ENCODE measurements at regions not wholly inside any gene's neighbourhood (a gene's known extent, or its start where the extent isn't known, plus 50 kb on each side); places are given as distances from the start of the nearest gene placed in this dataset.

DNA sequence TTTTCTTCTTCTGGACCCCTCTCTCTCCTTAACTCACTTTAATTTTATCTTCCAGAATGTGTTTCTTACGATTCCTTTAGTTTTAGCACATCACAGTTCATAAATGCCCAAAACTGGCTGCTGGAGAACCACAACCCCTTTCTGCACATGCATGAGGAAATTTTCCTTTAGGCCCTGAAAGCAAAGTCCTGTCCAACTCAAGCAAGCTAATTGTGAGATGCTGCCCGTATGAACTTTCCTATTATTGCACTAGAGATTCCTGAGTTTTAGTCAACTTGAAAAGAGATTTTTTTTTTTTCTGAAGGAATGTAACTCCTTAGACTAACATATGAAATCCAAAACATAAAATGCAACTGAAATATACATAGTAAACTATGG is 52.1 kb upstream of the DAB2 start:
- no peak for DNase-seq (ENCODE audit: low spot score)
- CTCF ChIA-PET: interaction anchor here (1.0 kb wide), 2 partner anchors 13 to 50 kb away, joined by 3 read pairs; no protein-coding TSS in a partner anchor
- TF ChIP-seq, protein P1, sequence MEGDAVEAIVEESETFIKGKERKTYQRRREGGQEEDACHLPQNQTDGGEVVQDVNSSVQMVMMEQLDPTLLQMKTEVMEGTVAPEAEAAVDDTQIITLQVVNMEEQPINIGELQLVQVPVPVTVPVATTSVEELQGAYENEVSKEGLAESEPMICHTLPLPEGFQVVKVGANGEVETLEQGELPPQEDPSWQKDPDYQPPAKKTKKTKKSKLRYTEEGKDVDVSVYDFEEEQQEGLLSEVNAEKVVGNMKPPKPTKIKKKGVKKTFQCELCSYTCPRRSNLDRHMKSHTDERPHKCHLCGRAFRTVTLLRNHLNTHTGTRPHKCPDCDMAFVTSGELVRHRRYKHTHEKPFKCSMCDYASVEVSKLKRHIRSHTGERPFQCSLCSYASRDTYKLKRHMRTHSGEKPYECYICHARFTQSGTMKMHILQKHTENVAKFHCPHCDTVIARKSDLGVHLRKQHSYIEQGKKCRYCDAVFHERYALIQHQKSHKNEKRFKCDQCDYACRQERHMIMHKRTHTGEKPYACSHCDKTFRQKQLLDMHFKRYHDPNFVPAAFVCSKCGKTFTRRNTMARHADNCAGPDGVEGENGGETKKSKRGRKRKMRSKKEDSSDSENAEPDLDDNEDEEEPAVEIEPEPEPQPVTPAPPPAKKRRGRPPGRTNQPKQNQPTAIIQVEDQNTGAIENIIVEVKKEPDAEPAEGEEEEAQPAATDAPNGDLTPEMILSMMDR (conservative IDR thresholded peaks at IDR 0.05; ENCODE audit: low read depth, low read length): no peak
- no peak for TF ChIP-seq EZH2 (IDR thresholded peaks at IDR 0.05; ENCODE audit: borderline replicate concordance, low read depth, low read length, poor library complexity, severe bottlenecking)
- Histone ChIP-seq H3K27ac (ENCODE audit: low read depth, low read length, poor library complexity, severe bottlenecking) (peak overlapping the region; percentile 56), H3K4me1 (ENCODE audit: insufficient read depth, low read length, poor library complexity, severe bottlenecking) (peaks cover 45% of the 10 kb centered on the region), H3K36me3 (ENCODE audit: insufficient read depth, low read length, poor library complexity, severe bottlenecking) (no peaks in the 10 kb centered on the region), H3K4me3 (ENCODE audit: low read depth, low read length, poor library complexity, severe bottlenecking) (no peak overlapping the region), H3K27me3 (replicated peaks; ENCODE audit: insufficient read depth, low read depth, low read length, poor library complexity) (no peaks in the 10 kb centered on the region), H3K9me3 (ENCODE audit: low read depth, low read length, poor library complexity, severe bottlenecking) (no peaks in the 10 kb centered on the region)
- intact Hi-C loops (cut with micrococcal nuclease; ENCODE audit: unreplicated experiment): no loop called here
- no TSS peak for BruUV-seq (replicated peaks)
- POLR2A ChIA-PET (ENCODE audit: low non-redundant PET): no interaction called here

DNA sequence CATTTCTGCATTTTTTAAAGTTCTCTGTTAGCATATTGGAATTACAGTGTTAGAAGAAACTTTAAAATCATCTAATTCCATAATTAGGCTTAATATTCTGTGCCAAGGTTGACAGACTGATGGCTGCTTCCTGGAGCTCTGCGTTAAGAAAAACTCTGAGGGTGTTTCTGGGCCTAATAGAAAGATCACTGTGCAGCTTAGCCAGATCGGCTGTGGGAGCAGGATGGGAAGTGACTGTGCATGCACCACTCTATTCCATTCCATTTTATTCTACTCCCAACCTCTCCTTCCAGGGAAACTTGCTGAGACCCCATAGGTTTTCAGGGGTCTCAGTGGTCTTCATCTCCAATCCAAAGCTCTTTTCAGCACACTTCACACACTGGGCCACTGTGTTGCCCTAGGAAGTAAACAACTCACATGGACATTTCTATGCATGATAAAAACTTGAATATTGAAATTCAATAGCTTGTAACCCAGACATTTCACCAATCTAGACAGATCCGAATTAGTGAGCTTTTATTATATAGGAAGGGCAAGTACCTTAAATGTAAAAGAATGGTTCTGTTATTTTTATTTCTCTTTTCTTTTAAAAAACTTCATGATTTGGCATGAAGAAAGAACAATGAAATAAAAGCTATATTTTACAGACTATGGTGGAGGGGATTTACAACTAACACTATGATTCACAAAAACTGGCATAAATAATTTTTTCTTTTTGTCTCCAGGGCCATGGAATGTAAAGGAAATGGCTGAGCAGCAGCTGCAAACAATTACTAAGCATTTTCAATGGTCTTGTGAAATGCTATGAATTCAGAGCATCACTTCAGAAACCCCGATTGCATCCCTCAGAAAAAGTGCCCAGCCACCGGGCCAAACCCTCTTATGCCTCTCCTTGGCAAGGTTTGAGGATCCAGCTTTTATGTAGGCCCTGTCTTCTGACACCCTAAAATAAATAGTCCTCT is 51.4 kb upstream of the DAB2 start:
- Histone ChIP-seq H3K27me3 (replicated peaks; ENCODE audit: insufficient read depth, low read depth, low read length, poor library complexity) (no peaks in the 10 kb centered on the region), H3K27ac (ENCODE audit: low read depth, low read length, poor library complexity, severe bottlenecking) (peak overlapping the region; percentile 65), H3K9me3 (ENCODE audit: low read depth, low read length, poor library complexity, severe bottlenecking) (no peaks in the 10 kb centered on the region), H3K36me3 (ENCODE audit: insufficient read depth, low read length, poor library complexity, severe bottlenecking) (no peaks in the 10 kb centered on the region), H3K4me1 (ENCODE audit: insufficient read depth, low read length, poor library complexity, severe bottlenecking) (peaks cover 49% of the 10 kb centered on the region), H3K4me3 (ENCODE audit: low read depth, low read length, poor library complexity, severe bottlenecking) (no peak overlapping the region)
- intact Hi-C loops (cut with micrococcal nuclease; ENCODE audit: unreplicated experiment): no loop called here
- ChIA-PET CTCF (interaction anchor here (1.0 kb wide), 2 partner anchors 14 to 51 kb away, joined by 3 read pairs; no protein-coding TSS in a partner anchor), POLR2A (ENCODE audit: low non-redundant PET) (no interaction called here)
- TF ChIP-seq EZH2 (IDR thresholded peaks at IDR 0.05; ENCODE audit: borderline replicate concordance, low read depth, low read length, poor library complexity, severe bottlenecking): no peak
- TF ChIP-seq, protein P1 (conservative IDR thresholded peaks at IDR 0.05; ENCODE audit: low read depth, low read length): no peak
- no TSS peak for BruUV-seq (replicated peaks)
- peak; percentile 80 for DNase-seq (ENCODE audit: low spot score)

DNA sequence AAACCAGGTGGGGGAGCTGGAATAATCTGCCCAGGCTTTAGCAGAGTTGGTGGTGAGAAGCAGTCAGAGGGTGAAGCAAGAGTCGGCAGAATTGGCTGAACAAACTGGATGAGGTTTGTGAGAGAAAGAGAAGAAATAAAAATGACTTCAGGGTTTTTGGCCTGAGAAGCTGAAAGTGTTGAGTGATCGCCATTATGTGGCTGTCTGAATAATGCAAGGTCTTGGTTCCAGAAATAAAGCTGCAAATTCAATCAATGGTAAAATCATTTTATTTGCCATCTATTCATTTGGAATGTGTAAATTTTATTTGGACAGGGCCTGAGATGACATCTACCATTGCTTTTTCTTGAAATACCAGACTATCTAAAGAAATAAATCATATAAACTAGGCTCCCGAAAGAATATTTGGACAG is 50.4 kb upstream of the DAB2 start:
- DNase-seq (ENCODE audit: low spot score): no peak
- intact Hi-C loops (cut with micrococcal nuclease; ENCODE audit: unreplicated experiment): no loop called here
- no peak overlapping the region for H3K27ac ChIP-seq (ENCODE audit: low read depth, low read length, poor library complexity, severe bottlenecking)
- BruUV-seq (replicated peaks): no TSS peak
- H3K4me3 ChIP-seq (ENCODE audit: low read depth, low read length, poor library complexity, severe bottlenecking): no peak overlapping the region
- ChIA-PET CTCF (no interaction called here), POLR2A (ENCODE audit: low non-redundant PET) (no interaction called here)
- H3K4me1 ChIP-seq (ENCODE audit: insufficient read depth, low read length, poor library complexity, severe bottlenecking): peaks cover 57% of the 10 kb centered on the region
- TF ChIP-seq, protein P1 (conservative IDR thresholded peaks at IDR 0.05; ENCODE audit: low read depth, low read length): no peak
- no peak for TF ChIP-seq EZH2 (IDR thresholded peaks at IDR 0.05; ENCODE audit: borderline replicate concordance, low read depth, low read length, poor library complexity, severe bottlenecking)
- H3K9me3 ChIP-seq (ENCODE audit: low read depth, low read length, poor library complexity, severe bottlenecking): no peaks in the 10 kb centered on the region
- no peaks in the 10 kb centered on the region for H3K27me3 ChIP-seq (replicated peaks; ENCODE audit: insufficient read depth, low read depth, low read length, poor library complexity)
- H3K36me3 ChIP-seq (ENCODE audit: insufficient read depth, low read length, poor library complexity, severe bottlenecking): no peaks in the 10 kb centered on the region

Data from A673 (cell line).